Panc1 (cell line): ENCODE measurements at regions not wholly inside any gene's neighbourhood (a gene's known extent, or its start where the extent isn't known, plus 50 kb on each side); places are given as distances from the start of the nearest gene placed in this dataset.

ENCODE experiments used
- ATAC-seq: fragments of 200-7000 bp; cut with Tn5 transposase; 2 replicates; pipeline ENCODE4 v1.9.1; 2020; ENCODE audit warnings: mild to moderate bottlenecking, moderate library complexity
- BruUV-seq: library from RNA; stranded (reverse); fragments of 400-500 nt; replicated peaks from 2 replicates; lab custom pipeline; 2021; lab: Mats Ljungman, UMichigan
- CTCF ChIA-PET: fragments of 300-600 bp; sonication (Branson Sonifier 250); formaldehyde crosslinking; loops from one replicate; lab custom pipeline; 2022; ENCODE audit warnings: antibody characterized with exemption; lab: Charles Lee
- POLR2A ChIA-PET: fragments of 300-600 bp; sonication (Branson Sonifier 250); formaldehyde crosslinking; loops from one replicate; lab custom pipeline; 2022; ENCODE audit warnings: antibody characterized with exemption; lab: Charles Lee
- DNase-seq: peaks from one replicate; pipeline ENCODE4 v3.0.0-alpha.2; 2010; ENCODE audit warnings: low read depth, low spot score
- H3K27ac ChIP-seq: 2 replicates; pipeline ENCODE4 v1.5.1; 2011; ENCODE audit warnings: mild to moderate bottlenecking, low read length, inconsistent platforms
- H3K27me3 ChIP-seq: fragments of 200-500 bp; sonication (Bioruptor generic); 2 replicates; pipeline ENCODE4 v1.6.0; 2014; ENCODE audit warnings: low read length, inconsistent platforms; ENCODE audit not compliant: control insufficient read depth, insufficient read depth
- H3K36me3 ChIP-seq: fragments of 200-500 bp; sonication (Bioruptor generic); 2 replicates; pipeline ENCODE4 v1.5.1; 2014; ENCODE audit warnings: inconsistent platforms, mild to moderate bottlenecking, low read length, moderate library complexity; ENCODE audit not compliant: control insufficient read depth, insufficient read depth
- H3K4me1 ChIP-seq: 2 replicates; pipeline ENCODE4 v1.5.1; 2011; ENCODE audit warnings: inconsistent platforms, mild to moderate bottlenecking, low read length, moderate library complexity; ENCODE audit not compliant: control insufficient read depth, insufficient read depth
- H3K4me3 ChIP-seq, 2 experiments: 2 replicates each; pipeline ENCODE4 v1.5.1; 2011 to 2012; ENCODE audit warnings: low read depth in 2 of 2, low read length in 2 of 2, mild to moderate bottlenecking in 2 of 2, inconsistent platforms in 1 of 2, moderate library complexity in 1 of 2
- H3K9me3 ChIP-seq: fragments of 200-500 bp; sonication (Bioruptor generic); 2 replicates; pipeline ENCODE4 v1.5.1; 2014; ENCODE audit warnings: low read depth, mild to moderate bottlenecking, inconsistent platforms, low read length, moderate library complexity; ENCODE audit not compliant: control insufficient read depth, insufficient read depth
- CTCF ChIP-seq: fragments of 450-650 bp; IDR thresholded peaks from 2 replicates; pipeline ENCODE4 v1.5.1; 2017; ENCODE audit warnings: mild to moderate bottlenecking
- POLR2AphosphoS5 ChIP-seq: IDR thresholded peaks from 2 replicates; pipeline ENCODE4 v1.6.1; 2012; ENCODE audit warnings: mild to moderate bottlenecking, low read depth, low read length, moderate library complexity
- REST ChIP-seq, 2 experiments: IDR thresholded peaks; 2 replicates each; pipeline ENCODE4 v1.6.1; 2011 to 2012; ENCODE audit warnings: low read depth in 2 of 2, control low read depth in 1 of 2, low read length in 1 of 2, mild to moderate bottlenecking in 1 of 2, moderate library complexity in 1 of 2; ENCODE audit not compliant: insufficient read depth in 1 of 2
- SIN3A ChIP-seq: IDR thresholded peaks from 2 replicates; pipeline ENCODE4 v1.6.1; 2012; ENCODE audit warnings: low read depth, mild to moderate bottlenecking, low read length, moderate library complexity, borderline replicate concordance; ENCODE audit not compliant: insufficient read depth
- TCF7L2 ChIP-seq: IDR thresholded peaks from 2 replicates; pipeline ENCODE4 v1.6.1; 2011; ENCODE audit warnings: mild to moderate bottlenecking, low read depth, low read length, inconsistent platforms
- in situ Hi-C: cut with HindIII; loops from 2 replicates; pipeline ENCODE4 v1.10.0; 2016; ENCODE audit warnings: low sequenced_read_pairs, low pct_unique_long_range_greater_than_20kb
- intact Hi-C: fragments of 100-400 bp; cut with micrococcal nuclease; formaldehyde crosslinking; loops from one replicate; pipeline ENCODE4 v1.10.0; 2022; ENCODE audit not compliant: unreplicated experiment

GRCh38 chr1:233788687-233789086 lies 115.8 kb upstream of the SLC35F3 start:
- DNase-seq (no peak), ATAC-seq (no peak)
- Histone ChIP-seq H3K27me3 (peaks cover 3% of the 10 kb centered on the region; the same call in 1 of the 2 replicates), H3K4me1 (no peaks in the 10 kb centered on the region), H3K36me3 (no peaks in the 10 kb centered on the region), H3K9me3 (no peaks in the 10 kb centered on the region), H3K4me3 (no peak overlapping the region), H3K27ac (no peak overlapping the region)
- ChIA-PET POLR2A (no interaction called here), CTCF (no interaction called here)
- in situ Hi-C loops = no loop called here
- TF ChIP-seq CTCF = no peak
- no peak for TF ChIP-seq TCF7L2
- no peak for TF ChIP-seq REST (IDR thresholded peaks at IDR 0.05; ENCODE audit: insufficient read depth in 1 of 2, low read depth in 2 of 2, low read length in 1 of 2)
- no peak for TF ChIP-seq SIN3A
- TF ChIP-seq POLR2AphosphoS5 = no peak
- intact Hi-C loops = no loop called here
- no TSS peak for BruUV-seq

GRCh38 chr1:233790121-233790520 lies 114.4 kb upstream of the SLC35F3 start:
- Histone ChIP-seq H3K27me3 (peaks cover 3% of the 10 kb centered on the region; the same call in 1 of the 2 replicates), H3K4me3 (no peak overlapping the region), H3K36me3 (no peaks in the 10 kb centered on the region), H3K27ac (no peak overlapping the region), H3K4me1 (no peaks in the 10 kb centered on the region), H3K9me3 (no peaks in the 10 kb centered on the region)
- intact Hi-C loops (loop anchor here (2.0 to 10.0 kb wide), 3 partner anchors 115 to 395 kb away; partner anchors contain the start of gene SLC35F3), in situ Hi-C loops (no loop called here)
- ChIA-PET CTCF (interaction anchor here (0.6 kb wide), 2 partner anchors 350 to 424 kb away, joined by 5 to 7 read pairs; no protein-coding TSS in a partner anchor), POLR2A (no interaction called here)
- DNase-seq (no peak), ATAC-seq (no peak)
- BruUV-seq = no TSS peak
- TF ChIP-seq REST (IDR thresholded peaks at IDR 0.05; ENCODE audit: insufficient read depth in 1 of 2, low read depth in 2 of 2, low read length in 1 of 2) = no peak
- TF ChIP-seq TCF7L2 = no peak
- no peak for TF ChIP-seq SIN3A
- no peak for TF ChIP-seq POLR2AphosphoS5
- TF ChIP-seq CTCF = no peak
